Uterus (tissue), 2 donors: ENCODE measurements at regions not wholly inside any gene's neighbourhood (a gene's known extent, or its start where the extent isn't known, plus 50 kb on each side); places are given as distances from the start of the nearest gene placed in this dataset.

Experiments used
- CTCF ChIP-seq, 4 experiments: fragments of 200-600 bp in 2 of 4; fragments of 450-650 bp in 2 of 4; sonication (generic) in 2 of 4; IDR thresholded peaks; one replicate each; pipeline ENCODE4 v1.5.1; 2016 to 2019; ENCODE audit warnings: antibody characterized with exemption in 4 of 4, mild to moderate bottlenecking in 2 of 4, moderate library complexity in 1 of 4
- POLR2A ChIP-seq, 2 donors: fragments of 450-650 bp; IDR thresholded peaks; one replicate each; pipeline ENCODE4 v1.6.1; 2016; ENCODE audit warnings: antibody characterized with exemption in 2 of 2, mild to moderate bottlenecking in 1 of 2, moderate library complexity in 1 of 2

- TF ChIP-seq CTCF (IDR thresholded peaks at IDR 0.05) (no peak), POLR2A (IDR thresholded peaks at IDR 0.05) (no peak)
Measured at GRCh38 chr2:239866778-239867177, 158.4 kb downstream of the NDUFA10 start.
